GM12875 (cell line): ENCODE measurements at regions not wholly inside any gene's neighbourhood (a gene's known extent, or its start where the extent isn't known, plus 50 kb on each side); places are given as distances from the start of the nearest gene placed in this dataset.

Source experiments
- H3K4me3 ChIP-seq: one replicate; pipeline ENCODE4 v1.5.1; 2011; ENCODE audit warnings: low read depth, low read length, control low read depth
- TF ChIP-seq, protein P1 (sequence below): IDR thresholded peaks from 2 replicates; pipeline ENCODE4 v1.5.1; 2011; ENCODE audit warnings: low read depth, mild to moderate bottlenecking, control low read depth, inconsistent platforms, low read length, moderate library complexity, borderline replicate concordance; ENCODE audit not compliant: insufficient read depth

DNA sequence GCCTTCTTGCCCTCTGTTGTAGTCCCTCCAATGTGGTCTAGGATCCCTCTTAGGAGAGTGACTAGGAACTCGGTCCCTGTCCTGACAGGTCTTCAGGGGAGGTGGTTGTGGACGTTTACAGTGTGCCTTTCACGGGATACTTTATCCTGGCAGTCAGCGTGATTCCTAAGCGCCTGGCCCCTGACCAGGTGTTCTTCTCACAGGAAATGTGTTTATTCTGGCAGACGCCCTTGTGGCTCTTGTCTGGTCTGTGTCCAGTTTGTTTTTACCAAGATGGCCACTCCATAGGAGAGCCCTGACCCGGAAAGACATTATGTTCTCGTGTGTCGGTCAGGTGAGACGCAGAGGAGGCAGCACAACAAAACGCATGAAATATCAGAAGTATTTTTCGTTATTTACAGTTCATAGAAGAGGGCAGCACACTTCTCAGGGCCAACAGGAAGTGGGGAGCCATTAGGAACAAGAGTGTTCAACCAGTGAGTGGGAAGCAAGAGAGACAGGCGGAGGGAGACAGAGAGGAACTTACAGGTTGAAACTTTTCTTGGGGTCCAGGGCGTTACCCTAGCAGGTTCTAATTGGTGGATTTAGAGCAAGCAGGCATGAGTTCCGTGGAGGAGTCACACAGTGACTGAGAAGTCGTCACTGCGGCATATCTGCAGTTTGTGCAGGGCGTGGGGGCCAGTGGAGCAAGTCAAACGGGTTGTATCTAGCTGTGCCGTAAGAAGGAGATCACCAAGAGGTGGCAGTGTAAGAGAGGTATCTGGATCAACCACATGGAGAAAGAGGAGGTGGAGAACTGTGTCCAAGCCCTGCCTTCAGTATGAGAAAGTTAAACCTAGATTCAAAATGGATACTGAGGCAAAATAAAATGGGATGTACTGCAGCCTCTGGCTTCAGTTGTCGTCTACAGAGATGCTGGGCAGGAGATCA lies 412.9 kb downstream of the ZSWIM6 start:
- TF ChIP-seq, protein P1, sequence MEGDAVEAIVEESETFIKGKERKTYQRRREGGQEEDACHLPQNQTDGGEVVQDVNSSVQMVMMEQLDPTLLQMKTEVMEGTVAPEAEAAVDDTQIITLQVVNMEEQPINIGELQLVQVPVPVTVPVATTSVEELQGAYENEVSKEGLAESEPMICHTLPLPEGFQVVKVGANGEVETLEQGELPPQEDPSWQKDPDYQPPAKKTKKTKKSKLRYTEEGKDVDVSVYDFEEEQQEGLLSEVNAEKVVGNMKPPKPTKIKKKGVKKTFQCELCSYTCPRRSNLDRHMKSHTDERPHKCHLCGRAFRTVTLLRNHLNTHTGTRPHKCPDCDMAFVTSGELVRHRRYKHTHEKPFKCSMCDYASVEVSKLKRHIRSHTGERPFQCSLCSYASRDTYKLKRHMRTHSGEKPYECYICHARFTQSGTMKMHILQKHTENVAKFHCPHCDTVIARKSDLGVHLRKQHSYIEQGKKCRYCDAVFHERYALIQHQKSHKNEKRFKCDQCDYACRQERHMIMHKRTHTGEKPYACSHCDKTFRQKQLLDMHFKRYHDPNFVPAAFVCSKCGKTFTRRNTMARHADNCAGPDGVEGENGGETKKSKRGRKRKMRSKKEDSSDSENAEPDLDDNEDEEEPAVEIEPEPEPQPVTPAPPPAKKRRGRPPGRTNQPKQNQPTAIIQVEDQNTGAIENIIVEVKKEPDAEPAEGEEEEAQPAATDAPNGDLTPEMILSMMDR: no peak
- no peak overlapping the region for H3K4me3 ChIP-seq

DNA sequence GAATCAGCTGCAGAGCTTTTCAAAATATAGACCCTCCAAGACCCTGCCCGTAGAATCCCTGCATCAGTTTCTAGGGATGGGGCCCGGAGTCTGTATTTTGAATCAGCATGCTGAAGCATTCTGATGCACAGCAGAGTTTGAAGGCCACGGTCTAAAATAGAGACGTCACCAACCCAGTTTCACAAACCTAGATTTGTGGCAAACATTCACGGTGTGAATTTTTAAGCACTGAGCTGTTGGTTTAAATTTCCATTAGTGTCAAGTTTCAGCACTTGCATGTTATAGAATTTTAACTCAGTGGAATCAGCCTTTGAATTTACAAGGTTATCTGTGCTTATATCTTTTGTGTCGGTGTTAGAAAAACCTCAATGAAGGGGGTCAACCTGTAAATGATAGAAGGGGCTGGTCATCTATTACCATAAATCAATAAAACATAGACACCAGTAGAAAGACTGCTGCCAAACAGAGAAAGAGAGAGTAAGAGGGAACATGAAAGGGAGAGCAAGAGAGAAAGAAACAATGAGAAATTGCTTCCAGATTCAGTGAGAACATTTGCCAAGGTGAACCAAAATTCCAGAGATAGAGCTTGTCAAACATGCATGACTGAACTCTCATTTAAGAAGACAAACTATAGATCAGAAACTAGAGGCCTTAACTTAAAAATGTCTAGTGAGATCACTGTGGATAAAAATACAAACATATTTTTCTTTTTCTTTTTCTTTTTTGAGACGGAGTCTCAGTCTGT lies 414.9 kb downstream of the ZSWIM6 start:
- no peak overlapping the region for H3K4me3 ChIP-seq
- TF ChIP-seq, protein P1: no peak

DNA sequence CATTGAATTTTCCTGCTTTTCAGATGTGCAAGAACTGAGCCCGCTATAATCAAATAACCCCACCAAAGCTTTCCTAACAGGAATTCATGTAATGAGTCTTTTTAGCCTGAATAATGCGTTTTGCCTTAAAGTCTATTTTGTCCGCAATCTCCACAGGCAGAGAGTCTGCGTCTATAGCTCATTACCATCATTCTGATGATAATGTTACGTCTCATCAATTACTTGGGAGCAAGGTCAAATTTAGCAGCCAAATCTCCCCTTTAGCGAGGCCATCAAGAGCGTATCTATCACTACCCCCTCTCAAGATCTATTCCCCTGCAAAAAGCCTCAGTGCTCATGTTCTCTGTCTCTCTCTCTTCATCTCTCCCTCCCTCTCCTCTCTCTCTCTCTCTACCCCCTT lies 416.1 kb downstream of the ZSWIM6 start:
- TF ChIP-seq, protein P1: no peak
- no peak overlapping the region for H3K4me3 ChIP-seq

DNA sequence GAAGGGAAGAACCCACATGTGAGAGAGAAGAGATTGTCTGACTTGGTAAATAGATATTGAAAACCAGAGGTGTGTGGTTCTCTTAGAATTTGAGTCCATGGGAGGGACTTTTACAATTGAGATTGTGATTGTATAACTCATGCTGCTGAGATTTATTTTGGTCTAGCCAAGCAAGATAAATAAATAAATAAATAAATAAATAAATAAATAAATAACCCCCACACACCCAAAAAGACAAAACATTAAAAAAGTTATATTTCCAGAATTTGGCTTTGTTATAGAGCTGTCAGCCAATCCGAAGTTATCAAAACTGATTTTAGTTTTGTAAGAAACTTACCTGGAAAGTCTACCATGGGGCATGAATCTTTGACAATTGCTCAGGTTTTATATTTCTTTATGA lies 416.6 kb downstream of the ZSWIM6 start:
- TF ChIP-seq, protein P1: no peak
- H3K4me3 ChIP-seq: no peak overlapping the region

DNA sequence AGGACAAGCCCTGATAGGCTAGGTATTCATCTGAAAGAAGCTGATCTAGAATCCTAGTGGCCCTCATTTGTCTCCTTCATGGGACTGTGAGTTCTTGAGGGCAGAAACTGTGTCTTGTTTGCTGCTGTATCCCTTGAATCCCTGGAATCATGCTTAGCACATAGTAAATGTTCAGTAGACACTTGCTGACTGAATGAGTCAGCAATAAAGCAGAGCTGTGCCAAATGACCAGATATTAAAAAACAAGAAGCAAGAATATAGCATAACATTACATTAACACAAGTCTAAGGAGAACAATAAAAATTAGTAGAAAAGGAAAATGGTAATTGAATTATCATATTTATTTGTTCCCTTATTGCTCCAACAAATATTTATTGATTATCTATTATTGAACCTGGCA lies 420.5 kb downstream of the ZSWIM6 start:
- H3K4me3 ChIP-seq: no peak overlapping the region
- TF ChIP-seq, protein P1: no peak

DNA sequence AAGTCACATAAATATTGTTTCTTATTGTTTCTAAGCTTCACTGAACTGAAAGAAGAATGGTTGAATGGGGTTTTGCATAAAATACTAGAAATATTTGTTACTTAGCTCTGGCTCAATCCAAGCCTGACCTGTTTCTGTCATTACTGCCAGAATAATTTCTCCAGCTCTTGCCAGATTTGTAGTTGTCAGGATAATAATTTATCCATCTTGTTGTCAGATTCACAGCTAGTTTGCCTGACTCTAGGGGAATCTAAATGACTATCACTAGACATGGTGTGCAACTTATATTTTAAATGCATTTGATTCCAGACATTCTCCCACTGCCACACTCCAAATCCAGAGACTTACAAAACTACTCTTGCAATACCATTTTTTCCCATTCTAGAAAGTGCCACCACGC lies 422.7 kb downstream of the ZSWIM6 start:
- TF ChIP-seq, protein P1: no peak
- no peak overlapping the region for H3K4me3 ChIP-seq
